Uterus (tissue), 3 donors: ENCODE measurements at regions not wholly inside any gene's neighbourhood (a gene's known extent, or its start where the extent isn't known, plus 50 kb on each side); places are given as distances from the start of the nearest gene placed in this dataset.
A peak's percentile ranks its signal among the peaks of the same experiment; 100 is the strongest.

Experiments used
- DNase-seq, 2 donors: peaks; one replicate each; pipeline ENCODE4 v3.0.0-alpha.2; 2019 to 2020
- H3K27ac ChIP-seq, 2 donors: fragments of 200-600 bp; sonication (generic); 1 replicate in 1 of 2; 2 replicates in 1 of 2; pipeline ENCODE4 v1.5.1; 2016 to 2018
- H3K27me3 ChIP-seq, 2 donors: fragments of 200-600 bp; sonication (generic); one replicate each; pipeline ENCODE4 v1.5.1; 2018 to 2019; ENCODE audit warnings: control low read depth in 1 of 2
- H3K36me3 ChIP-seq, 2 donors: fragments of 200-600 bp; sonication (generic); one replicate each; pipeline ENCODE4 v1.5.1; 2019; ENCODE audit warnings: control low read depth in 1 of 2
- H3K4me1 ChIP-seq, 2 donors: fragments of 200-600 bp; sonication (generic); one replicate each; pipeline ENCODE4 v1.5.1; 2018 to 2019; ENCODE audit warnings: control low read depth in 1 of 2
- H3K4me3 ChIP-seq, 2 donors: fragments of 200-600 bp; sonication (generic); 1 replicate in 1 of 2; 2 replicates in 1 of 2; pipeline ENCODE4 v1.5.1; 2018 to 2019; ENCODE audit warnings: mild to moderate bottlenecking in 1 of 2
- H3K9me3 ChIP-seq, 2 donors: fragments of 200-600 bp; sonication (generic); one replicate each; pipeline ENCODE4 v1.5.1; 2019; ENCODE audit warnings: control low read depth in 1 of 2
- POLR2A ChIP-seq, 2 donors: fragments of 450-650 bp; IDR thresholded peaks; one replicate each; pipeline ENCODE4 v1.6.1; 2016; ENCODE audit warnings: antibody characterized with exemption in 2 of 2, mild to moderate bottlenecking in 1 of 2, moderate library complexity in 1 of 2
- intact Hi-C: fragments of 100-400 bp; cut with DNase I; formaldehyde crosslinking; loops from one replicate; pipeline ENCODE4 v1.15.1; 2023; ENCODE audit warnings: low total_unique reads
- TF ChIP-seq, protein P1 (sequence below), 4 experiments: fragments of 200-600 bp in 2 of 4; fragments of 450-650 bp in 2 of 4; sonication (generic) in 2 of 4; IDR thresholded peaks; one replicate each; pipeline ENCODE4 v1.5.1; 2016 to 2019; ENCODE audit warnings: antibody characterized with exemption in 4 of 4, mild to moderate bottlenecking in 2 of 4, moderate library complexity in 1 of 4
- donor health status: DM: yes; HTN: yes; CAD: no.

GRCh38 chr6:122165014-122165413 is 234.4 kb upstream of the HSF2 start:
- no peak for DNase-seq
- Histone ChIP-seq H3K36me3 (no peaks in the 10 kb centered on the region), H3K4me3 (no peak overlapping the region), H3K27ac (no peak overlapping the region), H3K4me1 (peaks cover 0 to 3% of the 10 kb centered on the region in 2 donors), H3K27me3 (peaks cover 0 to 3% of the 10 kb centered on the region in 2 donors), H3K9me3 (no peaks in the 10 kb centered on the region)
- intact Hi-C loops, result no loop called here
- TF ChIP-seq, protein P1, sequence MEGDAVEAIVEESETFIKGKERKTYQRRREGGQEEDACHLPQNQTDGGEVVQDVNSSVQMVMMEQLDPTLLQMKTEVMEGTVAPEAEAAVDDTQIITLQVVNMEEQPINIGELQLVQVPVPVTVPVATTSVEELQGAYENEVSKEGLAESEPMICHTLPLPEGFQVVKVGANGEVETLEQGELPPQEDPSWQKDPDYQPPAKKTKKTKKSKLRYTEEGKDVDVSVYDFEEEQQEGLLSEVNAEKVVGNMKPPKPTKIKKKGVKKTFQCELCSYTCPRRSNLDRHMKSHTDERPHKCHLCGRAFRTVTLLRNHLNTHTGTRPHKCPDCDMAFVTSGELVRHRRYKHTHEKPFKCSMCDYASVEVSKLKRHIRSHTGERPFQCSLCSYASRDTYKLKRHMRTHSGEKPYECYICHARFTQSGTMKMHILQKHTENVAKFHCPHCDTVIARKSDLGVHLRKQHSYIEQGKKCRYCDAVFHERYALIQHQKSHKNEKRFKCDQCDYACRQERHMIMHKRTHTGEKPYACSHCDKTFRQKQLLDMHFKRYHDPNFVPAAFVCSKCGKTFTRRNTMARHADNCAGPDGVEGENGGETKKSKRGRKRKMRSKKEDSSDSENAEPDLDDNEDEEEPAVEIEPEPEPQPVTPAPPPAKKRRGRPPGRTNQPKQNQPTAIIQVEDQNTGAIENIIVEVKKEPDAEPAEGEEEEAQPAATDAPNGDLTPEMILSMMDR (IDR thresholded peaks at IDR 0.05), result no peak
- no peak for TF ChIP-seq POLR2A (IDR thresholded peaks at IDR 0.05)

DNA sequence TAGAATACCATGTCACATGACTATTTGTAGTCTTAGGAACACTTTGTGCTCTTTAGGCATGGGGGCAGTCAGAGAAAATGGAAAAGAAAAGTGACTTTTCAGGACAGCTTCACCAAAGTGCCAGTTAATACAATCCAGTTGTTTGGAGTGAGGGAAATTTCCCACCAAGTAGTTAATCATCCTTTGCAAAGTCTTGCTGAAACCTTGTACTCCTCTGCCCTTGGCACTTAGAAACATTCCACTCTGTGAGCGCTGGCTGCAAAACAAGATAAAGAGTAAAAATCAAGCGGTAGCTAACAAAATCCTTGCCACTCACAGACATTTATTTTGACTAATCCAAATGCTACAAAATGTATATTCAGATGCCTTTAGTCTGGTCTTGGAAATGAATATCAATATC is 229.2 kb upstream of the HSF2 start:
- Histone ChIP-seq H3K9me3 (no peaks in the 10 kb centered on the region), H3K27me3 (peaks cover 0 to 3% of the 10 kb centered on the region in 2 donors), H3K4me1 (peaks cover 0 to 3% of the 10 kb centered on the region in 2 donors), H3K4me3 (no peak overlapping the region), H3K36me3 (no peaks in the 10 kb centered on the region), H3K27ac (no peak overlapping the region)
- TF ChIP-seq POLR2A (IDR thresholded peaks at IDR 0.05), result no peak
- TF ChIP-seq, protein P1 (IDR thresholded peaks at IDR 0.05), result no peak
- DNase-seq, result no peak
- intact Hi-C loops, result no loop called here

- no peaks in the 10 kb centered on the region for H3K27me3 ChIP-seq
- H3K36me3 ChIP-seq, result no peaks in the 10 kb centered on the region
- no peak overlapping the region for H3K4me3 ChIP-seq
- H3K27ac ChIP-seq, result no peak overlapping the region
- intact Hi-C loops, result no loop called here
- H3K4me1 ChIP-seq, result no peaks in the 10 kb centered on the region
- TF ChIP-seq POLR2A (IDR thresholded peaks at IDR 0.05), result no peak
- TF ChIP-seq, protein P1 (IDR thresholded peaks at IDR 0.05), result no peak
- no peaks in the 10 kb centered on the region for H3K9me3 ChIP-seq
- DNase-seq, result no peak
Observed at GRCh38 chr6:122178988-122179387, 220.5 kb upstream of the HSF2 start.

GRCh38 chr6:122180132-122180531 is 219.3 kb upstream of the HSF2 start:
- DNase-seq, result no peak
- Histone ChIP-seq H3K27ac (no peak overlapping the region), H3K4me3 (no peak overlapping the region), H3K36me3 (no peaks in the 10 kb centered on the region), H3K27me3 (no peaks in the 10 kb centered on the region), H3K4me1 (no peaks in the 10 kb centered on the region), H3K9me3 (no peaks in the 10 kb centered on the region)
- TF ChIP-seq, protein P1 (IDR thresholded peaks at IDR 0.05), result peak in 1 of 4 experiments; percentile 9
- TF ChIP-seq POLR2A (IDR thresholded peaks at IDR 0.05), result no peak
- intact Hi-C loops, result no loop called here

DNA sequence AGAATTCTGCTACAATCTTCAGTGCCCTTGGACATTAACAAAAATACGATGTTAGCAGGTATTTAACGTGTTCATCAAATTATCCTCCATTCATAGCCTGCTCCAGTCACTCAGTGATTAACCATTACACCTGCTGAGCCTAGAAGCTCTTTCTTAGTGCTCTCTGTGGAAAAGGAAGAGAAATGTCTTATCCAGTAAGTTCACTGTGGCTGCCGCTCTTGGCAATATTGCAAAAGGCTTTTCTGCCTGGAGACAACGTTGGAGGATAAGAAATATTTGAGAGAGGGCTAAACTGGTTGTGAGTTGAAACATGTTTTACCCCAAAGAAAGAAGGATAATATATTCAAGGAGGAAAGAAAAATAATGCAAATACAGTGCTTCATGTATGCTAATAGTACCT is 217.4 kb upstream of the HSF2 start:
- Histone ChIP-seq H3K27ac (no peak overlapping the region), H3K36me3 (no peaks in the 10 kb centered on the region), H3K27me3 (no peaks in the 10 kb centered on the region), H3K4me3 (no peak overlapping the region), H3K9me3 (no peaks in the 10 kb centered on the region), H3K4me1 (no peaks in the 10 kb centered on the region)
- intact Hi-C loops, result no loop called here
- TF ChIP-seq, protein P1 (IDR thresholded peaks at IDR 0.05), result no peak
- no peak for TF ChIP-seq POLR2A (IDR thresholded peaks at IDR 0.05)
- no peak for DNase-seq
